Suprapubic skin (tissue), 4 donors: ENCODE measurements at regions not wholly inside any gene's neighbourhood (a gene's known extent, or its start where the extent isn't known, plus 50 kb on each side); places are given as distances from the start of the nearest gene placed in this dataset.

Experiments used
- DNase-seq, 2 donors: peaks; one replicate each; pipeline ENCODE4 v3.0.0-alpha.2; 2019; ENCODE audit warnings: low spot score in 2 of 2
- H3K27ac ChIP-seq: fragments of 200-600 bp; sonication (generic); one replicate; pipeline ENCODE4 v1.5.1; 2019
- H3K27me3 ChIP-seq: fragments of 200-600 bp; sonication (generic); one replicate; pipeline ENCODE4 v1.5.1; 2019
- H3K36me3 ChIP-seq: fragments of 200-600 bp; sonication (generic); one replicate; pipeline ENCODE4 v1.5.1; 2019
- H3K4me1 ChIP-seq: fragments of 200-600 bp; sonication (generic); one replicate; pipeline ENCODE4 v1.5.1; 2019
- H3K4me3 ChIP-seq: fragments of 200-600 bp; sonication (generic); one replicate; pipeline ENCODE4 v1.5.1; 2019; ENCODE audit warnings: mild to moderate bottlenecking
- H3K9me3 ChIP-seq: fragments of 200-600 bp; sonication (generic); one replicate; pipeline ENCODE4 v1.5.1; 2019
- EP300 ChIP-seq: sonication (generic); formaldehyde crosslinking; IDR thresholded peaks from one replicate; pipeline ENCODE4 v1.6.1; 2017; ENCODE audit warnings: antibody characterized with exemption
- POLR2A ChIP-seq, 2 donors: fragments of 450-650 bp; IDR thresholded peaks; one replicate each; pipeline ENCODE4 v1.6.1; 2017; ENCODE audit warnings: antibody characterized with exemption in 2 of 2, mild to moderate bottlenecking in 2 of 2, moderate library complexity in 2 of 2
- POLR2AphosphoS5 ChIP-seq, 3 donors: sonication (generic); formaldehyde crosslinking; IDR thresholded peaks; one replicate each; pipeline ENCODE4 v1.6.1; 2017; ENCODE audit warnings: antibody characterized with exemption in 3 of 3
- WGBS: methylation state at CpG from one replicate; pipeline ENCODE4 v1.1.5; 2018; 5-methylcytosine and 5-hydroxymethylcytosine counted together
- TF ChIP-seq, protein P1 (sequence below), 2 donors: fragments of 200-600 bp in 1 of 2; fragments of 450-650 bp in 1 of 2; sonication (generic) in 1 of 2; IDR thresholded peaks; one replicate each; pipeline ENCODE4 v1.5.1; 2016 to 2019; ENCODE audit warnings: antibody characterized with exemption in 2 of 2, mild to moderate bottlenecking in 1 of 2, moderate library complexity in 1 of 2

DNA sequence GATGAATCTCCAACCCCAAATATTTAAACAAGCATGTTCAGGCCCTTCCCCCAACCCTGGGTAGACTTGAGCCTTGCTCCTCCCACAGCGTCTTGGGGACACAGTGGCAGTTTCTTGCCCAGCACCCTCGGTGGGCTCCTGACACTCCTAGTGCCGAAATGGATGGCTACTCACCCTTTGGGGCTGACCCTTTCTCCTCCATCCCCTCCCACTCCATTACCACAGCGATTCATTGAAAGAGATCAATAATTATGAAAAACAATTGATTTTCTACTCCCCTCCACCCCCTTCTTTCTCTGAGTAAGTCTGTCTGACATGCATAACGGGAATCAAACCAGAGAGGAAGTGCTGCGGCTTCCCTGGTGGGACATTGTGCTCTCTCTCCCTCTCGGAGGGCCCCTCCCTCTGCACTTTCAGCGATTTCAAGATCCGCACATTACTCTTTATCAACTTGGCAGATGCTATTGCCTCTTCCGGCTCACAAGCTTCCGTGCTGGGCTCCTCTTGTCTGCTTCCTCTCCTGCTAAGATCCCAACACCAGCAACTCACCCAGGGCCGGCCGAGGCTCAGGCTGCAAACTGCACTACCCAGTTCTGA, 79.0 kb upstream of the PLXNA4 start:
- DNase-seq = peak in 1 of 2 donors; percentile 66
- H3K36me3 ChIP-seq = no peaks in the 10 kb centered on the region
- H3K4me1 ChIP-seq = peaks cover 3% of the 10 kb centered on the region
- H3K27ac ChIP-seq = peak overlapping the region; percentile 35
- WGBS = 12% methylated on average over 13 of the region's 13 CpGs
- H3K9me3 ChIP-seq = no peaks in the 10 kb centered on the region
- H3K27me3 ChIP-seq = no peaks in the 10 kb centered on the region
- TF ChIP-seq EP300 (no peak), POLR2A (IDR thresholded peaks at IDR 0.05) (no peak), POLR2AphosphoS5 (IDR thresholded peaks at IDR 0.05) (no peak)
- TF ChIP-seq, protein P1, sequence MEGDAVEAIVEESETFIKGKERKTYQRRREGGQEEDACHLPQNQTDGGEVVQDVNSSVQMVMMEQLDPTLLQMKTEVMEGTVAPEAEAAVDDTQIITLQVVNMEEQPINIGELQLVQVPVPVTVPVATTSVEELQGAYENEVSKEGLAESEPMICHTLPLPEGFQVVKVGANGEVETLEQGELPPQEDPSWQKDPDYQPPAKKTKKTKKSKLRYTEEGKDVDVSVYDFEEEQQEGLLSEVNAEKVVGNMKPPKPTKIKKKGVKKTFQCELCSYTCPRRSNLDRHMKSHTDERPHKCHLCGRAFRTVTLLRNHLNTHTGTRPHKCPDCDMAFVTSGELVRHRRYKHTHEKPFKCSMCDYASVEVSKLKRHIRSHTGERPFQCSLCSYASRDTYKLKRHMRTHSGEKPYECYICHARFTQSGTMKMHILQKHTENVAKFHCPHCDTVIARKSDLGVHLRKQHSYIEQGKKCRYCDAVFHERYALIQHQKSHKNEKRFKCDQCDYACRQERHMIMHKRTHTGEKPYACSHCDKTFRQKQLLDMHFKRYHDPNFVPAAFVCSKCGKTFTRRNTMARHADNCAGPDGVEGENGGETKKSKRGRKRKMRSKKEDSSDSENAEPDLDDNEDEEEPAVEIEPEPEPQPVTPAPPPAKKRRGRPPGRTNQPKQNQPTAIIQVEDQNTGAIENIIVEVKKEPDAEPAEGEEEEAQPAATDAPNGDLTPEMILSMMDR (IDR thresholded peaks at IDR 0.05) = no peak
- H3K4me3 ChIP-seq = no peak overlapping the region

DNA sequence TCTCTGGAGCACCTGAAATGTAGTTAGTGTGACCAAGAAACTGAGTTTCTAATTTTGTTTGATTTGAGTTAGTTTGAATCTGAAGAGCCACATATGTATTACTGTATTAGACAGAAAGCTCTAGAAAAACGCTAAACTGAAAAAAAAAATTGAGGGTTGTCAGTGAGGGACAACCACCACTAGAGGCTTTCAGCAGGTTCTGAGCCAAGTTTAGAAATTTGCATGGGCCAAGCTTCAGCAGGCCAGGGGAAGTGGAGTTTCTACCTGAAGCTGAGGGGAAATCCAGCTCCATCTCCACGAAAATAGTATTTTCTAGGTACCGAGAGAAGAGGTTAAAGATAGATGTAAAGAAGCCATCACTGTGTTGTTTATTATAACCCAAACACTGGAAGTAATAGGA, 77.9 kb upstream of the PLXNA4 start:
- no peaks in the 10 kb centered on the region for H3K27me3 ChIP-seq
- no peak for DNase-seq
- peaks cover 3% of the 10 kb centered on the region for H3K4me1 ChIP-seq
- H3K4me3 ChIP-seq = no peak overlapping the region
- H3K36me3 ChIP-seq = no peaks in the 10 kb centered on the region
- H3K9me3 ChIP-seq = no peaks in the 10 kb centered on the region
- WGBS = 59% methylated on average over 3 of the region's 3 CpGs
- no peak overlapping the region for H3K27ac ChIP-seq
- no peak for TF ChIP-seq POLR2A (IDR thresholded peaks at IDR 0.05)
- TF ChIP-seq, protein P1 (IDR thresholded peaks at IDR 0.05) = peak in 1 of 2 donors; percentile 21

DNA sequence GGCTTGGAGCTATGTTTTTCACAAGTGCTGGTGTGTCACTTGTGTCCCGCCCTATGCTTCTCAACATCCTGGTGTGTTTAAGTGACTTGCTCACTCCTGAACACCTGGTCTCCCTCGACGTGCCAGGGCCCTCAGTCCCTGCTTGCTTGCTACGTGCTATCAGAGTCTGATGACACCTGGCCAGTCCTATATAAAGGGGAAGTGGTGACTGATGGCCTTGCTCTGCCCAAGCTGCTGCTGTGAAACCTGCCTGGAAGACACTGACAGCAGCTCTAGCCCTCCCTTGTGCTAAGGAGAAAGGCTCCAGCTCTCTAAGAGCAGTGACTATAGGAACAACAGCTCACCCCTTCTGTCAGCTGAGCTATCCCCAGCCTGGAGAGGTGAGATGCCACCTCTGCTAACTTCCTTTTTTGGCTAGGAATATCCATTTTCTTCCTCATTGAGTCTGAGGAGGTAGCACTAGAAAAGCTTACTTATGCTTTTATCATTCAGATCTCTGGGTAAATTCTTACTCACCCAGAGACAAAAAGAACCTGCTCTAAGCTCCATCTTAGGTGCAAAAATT, 77.2 kb upstream of the PLXNA4 start:
- peaks cover 3% of the 10 kb centered on the region for H3K4me1 ChIP-seq
- DNase-seq = no peak
- 84% methylated on average over 4 of the region's 4 CpGs for WGBS
- H3K27ac ChIP-seq = no peak overlapping the region
- no peaks in the 10 kb centered on the region for H3K9me3 ChIP-seq
- H3K27me3 ChIP-seq = no peaks in the 10 kb centered on the region
- TF ChIP-seq POLR2A (IDR thresholded peaks at IDR 0.05) (no peak), EP300 (no peak), POLR2AphosphoS5 (IDR thresholded peaks at IDR 0.05) (no peak)
- TF ChIP-seq, protein P1 (IDR thresholded peaks at IDR 0.05) = no peak
- no peak overlapping the region for H3K4me3 ChIP-seq
- no peaks in the 10 kb centered on the region for H3K36me3 ChIP-seq

DNA sequence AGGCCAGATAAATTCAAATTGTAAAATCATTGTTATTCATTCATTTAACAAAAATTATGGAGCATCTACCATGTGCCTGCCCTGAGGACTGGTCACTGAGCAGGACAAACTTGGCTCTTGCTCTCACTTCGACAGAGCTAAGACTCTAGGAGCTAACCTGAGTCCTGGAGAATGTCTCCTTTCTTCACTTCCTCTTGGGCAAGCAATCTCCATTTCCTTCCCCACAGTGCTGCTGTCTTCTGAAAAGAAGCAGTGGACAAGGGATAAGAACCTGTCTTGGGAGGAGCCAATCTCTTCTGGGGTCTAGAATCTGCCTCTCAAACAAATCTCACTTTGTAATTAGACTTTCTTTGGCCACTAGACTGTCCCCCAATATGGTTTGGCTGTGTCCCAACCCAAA, 76.2 kb upstream of the PLXNA4 start:
- TF ChIP-seq POLR2AphosphoS5 (IDR thresholded peaks at IDR 0.05) (no peak), POLR2A (IDR thresholded peaks at IDR 0.05) (no peak), EP300 (no peak)
- TF ChIP-seq, protein P1 (IDR thresholded peaks at IDR 0.05) = no peak
- Histone ChIP-seq H3K4me3 (no peak overlapping the region), H3K9me3 (no peaks in the 10 kb centered on the region), H3K27ac (no peak overlapping the region), H3K4me1 (peaks cover 3% of the 10 kb centered on the region), H3K27me3 (no peaks in the 10 kb centered on the region), H3K36me3 (no peaks in the 10 kb centered on the region)
- DNase-seq = no peak
- 83% methylated on average over 1 of the region's 1 CpG for WGBS

DNA sequence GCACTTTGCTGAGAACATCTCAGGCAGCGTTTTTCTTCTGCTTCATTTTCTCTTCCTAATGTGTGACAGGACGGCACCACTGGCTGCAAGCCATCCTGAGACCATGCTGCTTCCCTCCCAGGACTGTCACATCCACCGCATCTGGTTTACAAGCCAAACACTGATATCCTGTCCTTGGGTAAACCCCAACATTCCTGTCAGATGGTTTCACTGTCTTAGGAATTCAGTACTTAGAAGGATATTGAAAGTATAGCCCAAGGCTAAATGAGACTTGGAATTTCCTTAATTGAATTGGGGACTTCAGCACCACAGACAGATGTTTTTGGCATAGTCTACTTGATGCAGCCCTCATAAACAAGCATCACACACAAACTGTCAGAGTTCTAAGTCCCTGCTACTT, 74.2 kb upstream of the PLXNA4 start:
- no peak for DNase-seq
- no peaks in the 10 kb centered on the region for H3K27me3 ChIP-seq
- no peak overlapping the region for H3K4me3 ChIP-seq
- no peaks in the 10 kb centered on the region for H3K36me3 ChIP-seq
- H3K9me3 ChIP-seq = no peaks in the 10 kb centered on the region
- 19% methylated on average over 3 of the region's 3 CpGs for WGBS
- H3K27ac ChIP-seq = no peak overlapping the region
- peaks cover 3% of the 10 kb centered on the region for H3K4me1 ChIP-seq
- TF ChIP-seq, protein P1 (IDR thresholded peaks at IDR 0.05) = no peak
- no peak for TF ChIP-seq EP300
- no peak for TF ChIP-seq POLR2A (IDR thresholded peaks at IDR 0.05)
- TF ChIP-seq POLR2AphosphoS5 (IDR thresholded peaks at IDR 0.05) = no peak
